BJ (cell line): ENCODE measurements at regions not wholly inside any gene's neighbourhood (a gene's known extent, or its start where the extent isn't known, plus 50 kb on each side); places are given as distances from the start of the nearest gene placed in this dataset.

Source experiments
- CTCF ChIA-PET: fragments of 350-600 bp; formaldehyde crosslinking; extraction: SDS; loops from one replicate; lab custom pipeline; 2021; ENCODE audit warnings: antibody characterized with exemption, inconsistent platforms; lab: Yijun Ruan, JAX
- POLR2A ChIA-PET: fragments of 300-600 bp; sonication (Branson Sonifier 250); formaldehyde crosslinking; extraction: SDS; loops from one replicate; lab custom pipeline; 2021; ENCODE audit warnings: antibody characterized with exemption; lab: Charles Lee
- DNase-seq: peaks from one replicate; pipeline ENCODE4 v3.0.0-alpha.2; 2011; ENCODE audit warnings: low read depth
- H3K27me3 ChIP-seq: 2 replicates; pipeline ENCODE4 v1.6.0; 2011; ENCODE audit warnings: low read length; ENCODE audit not compliant: control insufficient read depth, insufficient read depth
- H3K36me3 ChIP-seq: 2 replicates; pipeline ENCODE4 v1.5.1; 2011; ENCODE audit warnings: low read length; ENCODE audit not compliant: control insufficient read depth, insufficient read depth
- H3K4me3 ChIP-seq: 2 replicates; pipeline ENCODE4 v1.5.1; 2011; ENCODE audit warnings: low read depth, mild to moderate bottlenecking, control low read depth, low read length
- CTCF ChIP-seq: IDR thresholded peaks from 2 replicates; pipeline ENCODE4 v1.5.1; 2011; ENCODE audit warnings: low read depth, mild to moderate bottlenecking, control low read depth, inconsistent platforms, low read length, moderate library complexity; ENCODE audit not compliant: insufficient read depth

- H3K4me3 ChIP-seq, result no peak overlapping the region
- no peaks in the 10 kb centered on the region for H3K36me3 ChIP-seq
- DNase-seq, result no peak
- no peaks in the 10 kb centered on the region for H3K27me3 ChIP-seq
- TF ChIP-seq CTCF, result no peak
- ChIA-PET CTCF (interaction anchor here (1.1 to 4.4 kb wide), 3 partner anchors 15 to 194 kb away, joined by 3 to 21 read pairs (median 3); no protein-coding TSS in a partner anchor), POLR2A (no interaction called here)
These were observed 55.7 kb upstream of the MEDAG start for GRCh38 chr13:30850204-30850866.

GRCh38 chr13:30850867-30851211 lies 55.2 kb upstream of the MEDAG start:
- no peak for TF ChIP-seq CTCF
- CTCF ChIA-PET, result interaction anchor here (1.2 kb wide), 1 partner anchor 194 kb away, joined by 3 read pairs; no protein-coding TSS in a partner anchor
- Histone ChIP-seq H3K4me3 (no peak overlapping the region), H3K27me3 (no peaks in the 10 kb centered on the region), H3K36me3 (no peaks in the 10 kb centered on the region)
- POLR2A ChIA-PET, result no interaction called here
- no peak for DNase-seq

- ChIA-PET POLR2A (no interaction called here), CTCF (no interaction called here)
- TF ChIP-seq CTCF, result no peak
- Histone ChIP-seq H3K36me3 (no peaks in the 10 kb centered on the region), H3K4me3 (no peak overlapping the region), H3K27me3 (no peaks in the 10 kb centered on the region)
- no peak for DNase-seq
These were observed 54.4 kb upstream of the MEDAG start for GRCh38 chr13:30851697-30852096.

GRCh38 chr13:30855569-30855968 lies 50.5 kb upstream of the MEDAG start:
- no peaks in the 10 kb centered on the region for H3K36me3 ChIP-seq
- POLR2A ChIA-PET, result interaction anchor here (0.7 kb wide), 1 partner anchor 115 kb away, joined by 3 read pairs; no protein-coding TSS in a partner anchor
- H3K27me3 ChIP-seq, result no peaks in the 10 kb centered on the region
- no peak overlapping the region for H3K4me3 ChIP-seq
- no peak for TF ChIP-seq CTCF
- DNase-seq, result no peak
- CTCF ChIA-PET, result interaction anchor here (0.6 to 3.0 kb wide), 4 partner anchors 8 to 48 kb away, joined by 6 to 23 read pairs (median 11); no protein-coding TSS in a partner anchor

GRCh38 chr13:30856005-30856790 lies 49.9 kb upstream of the MEDAG start:
- Histone ChIP-seq H3K4me3 (no peak overlapping the region), H3K36me3 (no peaks in the 10 kb centered on the region), H3K27me3 (no peaks in the 10 kb centered on the region)
- TF ChIP-seq CTCF, result no peak
- CTCF ChIA-PET, result interaction anchor here (0.8 to 3.0 kb wide), 8 partner anchors 9 to 189 kb away, joined by 3 to 23 read pairs (median 6); no protein-coding TSS in a partner anchor
- POLR2A ChIA-PET, result no interaction called here
- DNase-seq, result no peak
